Muscle layer of duodenum (tissue), 2 donors: ENCODE measurements at regions not wholly inside any gene's neighbourhood (a gene's known extent, or its start where the extent isn't known, plus 50 kb on each side); places are given as distances from the start of the nearest gene placed in this dataset.

ENCODE experiments used
- H3K27ac ChIP-seq: one replicate; pipeline ENCODE4 v1.7.0; 2013; ENCODE audit warnings: mild to moderate bottlenecking, low read length
- H3K27me3 ChIP-seq: one replicate; pipeline ENCODE4 v1.7.0; 2013; ENCODE audit warnings: low read depth, mild to moderate bottlenecking, control low read depth, low read length
- H3K36me3 ChIP-seq, 2 donors: one replicate each; pipeline ENCODE4 v1.7.0; 2013; ENCODE audit warnings: low read length in 2 of 2, control low read depth in 1 of 2, mild to moderate bottlenecking in 1 of 2; ENCODE audit not compliant: insufficient read depth in 2 of 2, control insufficient read depth in 1 of 2
- H3K4me1 ChIP-seq, 2 donors: one replicate each; pipeline ENCODE4 v1.7.0; 2013; ENCODE audit warnings: low read length in 2 of 2, mild to moderate bottlenecking in 2 of 2, control low read depth in 1 of 2, moderate library complexity in 1 of 2; ENCODE audit not compliant: insufficient read depth in 2 of 2, control insufficient read depth in 1 of 2
- H3K4me3 ChIP-seq, 2 donors: one replicate each; pipeline ENCODE4 v1.7.0; 2013; ENCODE audit warnings: low read length in 2 of 2, low read depth in 1 of 2, mild to moderate bottlenecking in 1 of 2
- H3K9me3 ChIP-seq, 2 donors: one replicate each; pipeline ENCODE4 v1.7.0; 2013; ENCODE audit warnings: low read length in 2 of 2, control low read depth in 1 of 2, mild to moderate bottlenecking in 1 of 2; ENCODE audit not compliant: control insufficient read depth in 1 of 2
- donor health status: healthy.

- no peaks in the 10 kb centered on the region for H3K27me3 ChIP-seq
Observed at GRCh38 chr6:105795913-105796517, 290.1 kb upstream of the PRDM1 start.

GRCh38 chr6:105795366-105795765 lies 290.8 kb upstream of the PRDM1 start:
- Histone ChIP-seq H3K4me1 (peaks cover 0 to 10% of the 10 kb centered on the region in 2 donors), H3K36me3 (no peaks in the 10 kb centered on the region), H3K9me3 (no peaks in the 10 kb centered on the region), H3K27ac (no peak overlapping the region), H3K4me3 (no peak overlapping the region), H3K27me3 (no peaks in the 10 kb centered on the region)

More at GRCh38 chr6:105795913-105796517, 290.1 kb upstream of the PRDM1 start:
- Histone ChIP-seq H3K36me3 (no peaks in the 10 kb centered on the region), H3K4me1 (peaks cover 0 to 10% of the 10 kb centered on the region in 2 donors), H3K4me3 (no peak overlapping the region), H3K27ac (no peak overlapping the region), H3K9me3 (no peaks in the 10 kb centered on the region)

- peaks cover 0 to 10% of the 10 kb centered on the region in 2 donors for H3K4me1 ChIP-seq
- H3K27me3 ChIP-seq, result no peaks in the 10 kb centered on the region
- H3K36me3 ChIP-seq, result no peaks in the 10 kb centered on the region
- no peaks in the 10 kb centered on the region for H3K9me3 ChIP-seq
- no peak overlapping the region for H3K4me3 ChIP-seq
- no peak overlapping the region for H3K27ac ChIP-seq
Observed at GRCh38 chr6:105794870-105795269, 291.3 kb upstream of the PRDM1 start.

- H3K36me3 ChIP-seq, result no peaks in the 10 kb centered on the region
- H3K27me3 ChIP-seq, result no peaks in the 10 kb centered on the region
- no peaks in the 10 kb centered on the region for H3K9me3 ChIP-seq
- H3K4me3 ChIP-seq, result no peak overlapping the region
- no peak overlapping the region for H3K27ac ChIP-seq
- H3K4me1 ChIP-seq, result peaks cover 0 to 8% of the 10 kb centered on the region in 2 donors
Observed at GRCh38 chr6:105794239-105794638, 291.9 kb upstream of the PRDM1 start.

GRCh38 chr6:105793130-105793529 lies 293.0 kb upstream of the PRDM1 start:
- H3K36me3 ChIP-seq, result no peaks in the 10 kb centered on the region
- no peak overlapping the region for H3K4me3 ChIP-seq
- H3K27me3 ChIP-seq, result no peaks in the 10 kb centered on the region
- H3K9me3 ChIP-seq, result no peaks in the 10 kb centered on the region
- H3K4me1 ChIP-seq, result no peaks in the 10 kb centered on the region
- peak overlapping the region; percentile 11 for H3K27ac ChIP-seq

- no peaks in the 10 kb centered on the region for H3K27me3 ChIP-seq
- peak overlapping the region; percentile 27 for H3K27ac ChIP-seq
- H3K36me3 ChIP-seq, result no peaks in the 10 kb centered on the region
- H3K4me3 ChIP-seq, result no peak overlapping the region
- no peaks in the 10 kb centered on the region for H3K9me3 ChIP-seq
- no peaks in the 10 kb centered on the region for H3K4me1 ChIP-seq
Observed at GRCh38 chr6:105791583-105792318, 294.4 kb upstream of the PRDM1 start.

- no peaks in the 10 kb centered on the region for H3K9me3 ChIP-seq
- no peaks in the 10 kb centered on the region for H3K36me3 ChIP-seq
- H3K4me3 ChIP-seq, result no peak overlapping the region
- no peaks in the 10 kb centered on the region for H3K4me1 ChIP-seq
- no peak overlapping the region for H3K27ac ChIP-seq
- no peaks in the 10 kb centered on the region for H3K27me3 ChIP-seq
Observed at GRCh38 chr6:105791179-105791578, 295.0 kb upstream of the PRDM1 start.

- Histone ChIP-seq H3K27me3 (no peaks in the 10 kb centered on the region), H3K27ac (no peak overlapping the region), H3K36me3 (no peaks in the 10 kb centered on the region), H3K4me3 (no peak overlapping the region), H3K4me1 (no peaks in the 10 kb centered on the region), H3K9me3 (no peaks in the 10 kb centered on the region)
Observed at GRCh38 chr6:105790635-105791034, 295.5 kb upstream of the PRDM1 start.

GRCh38 chr6:105789935-105790334 lies 296.2 kb upstream of the PRDM1 start:
- no peaks in the 10 kb centered on the region for H3K36me3 ChIP-seq
- no peaks in the 10 kb centered on the region for H3K4me1 ChIP-seq
- H3K27ac ChIP-seq, result no peak overlapping the region
- no peak overlapping the region for H3K4me3 ChIP-seq
- no peaks in the 10 kb centered on the region for H3K27me3 ChIP-seq
- no peaks in the 10 kb centered on the region for H3K9me3 ChIP-seq

- H3K27me3 ChIP-seq, result no peaks in the 10 kb centered on the region
- no peaks in the 10 kb centered on the region for H3K9me3 ChIP-seq
- no peak overlapping the region for H3K4me3 ChIP-seq
- no peaks in the 10 kb centered on the region for H3K4me1 ChIP-seq
- no peaks in the 10 kb centered on the region for H3K36me3 ChIP-seq
- no peak overlapping the region for H3K27ac ChIP-seq
Observed at GRCh38 chr6:105787747-105788146, 298.4 kb upstream of the PRDM1 start.

GRCh38 chr6:105786890-105787655 lies 299.1 kb upstream of the PRDM1 start:
- no peaks in the 10 kb centered on the region for H3K9me3 ChIP-seq
- H3K4me1 ChIP-seq, result no peaks in the 10 kb centered on the region
- no peak overlapping the region for H3K4me3 ChIP-seq
- no peaks in the 10 kb centered on the region for H3K36me3 ChIP-seq
- H3K27me3 ChIP-seq, result no peaks in the 10 kb centered on the region
- H3K27ac ChIP-seq, result no peak overlapping the region
